HG03159 (cell line): ENCODE measurements at regions not wholly inside any gene's neighbourhood (a gene's known extent, or its start where the extent isn't known, plus 50 kb on each side); places are given as distances from the start of the nearest gene placed in this dataset.

ENCODE experiments used
- ATAC-seq: cut with Tn5 transposase; IDR thresholded peaks from one replicate; pipeline ENCODE4 v1.9.1; 2021; ENCODE audit warnings: mild to moderate bottlenecking, moderate library complexity; ENCODE audit not compliant: unreplicated experiment

DNA sequence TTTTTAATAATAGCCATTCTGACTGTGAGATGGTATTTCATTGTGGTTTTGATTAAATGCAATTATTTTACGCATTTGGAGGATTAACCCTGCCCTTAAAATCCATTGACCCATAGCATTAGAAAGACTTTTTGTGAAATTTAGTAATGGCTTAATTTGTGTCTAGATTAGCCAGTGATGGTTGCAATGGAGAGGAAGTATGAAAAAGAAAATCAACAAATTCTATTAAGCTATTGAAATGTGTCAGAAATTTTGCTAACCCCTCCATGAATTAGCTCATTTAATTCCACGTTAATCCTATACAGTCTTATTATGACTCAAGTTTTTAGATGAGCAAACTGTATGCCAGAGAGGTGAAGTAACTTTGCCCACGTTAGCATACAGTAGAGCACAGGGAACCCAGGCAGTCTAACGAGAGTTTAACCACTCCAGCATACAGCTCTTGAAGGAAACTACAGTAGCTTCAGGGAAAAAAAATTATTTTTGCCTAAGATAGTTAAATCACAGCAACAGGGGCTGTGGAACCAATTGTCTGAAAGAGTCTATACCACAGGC, 158.2 kb upstream of the PPP2R2B start:
- no peak for ATAC-seq

- ATAC-seq = no peak
Observed at GRCh38 chr5:147037515-147038205, 159.1 kb upstream of the PPP2R2B start.

GRCh38 chr5:147040856-147041255, 162.3 kb upstream of the PPP2R2B start:
- ATAC-seq = no peak

DNA sequence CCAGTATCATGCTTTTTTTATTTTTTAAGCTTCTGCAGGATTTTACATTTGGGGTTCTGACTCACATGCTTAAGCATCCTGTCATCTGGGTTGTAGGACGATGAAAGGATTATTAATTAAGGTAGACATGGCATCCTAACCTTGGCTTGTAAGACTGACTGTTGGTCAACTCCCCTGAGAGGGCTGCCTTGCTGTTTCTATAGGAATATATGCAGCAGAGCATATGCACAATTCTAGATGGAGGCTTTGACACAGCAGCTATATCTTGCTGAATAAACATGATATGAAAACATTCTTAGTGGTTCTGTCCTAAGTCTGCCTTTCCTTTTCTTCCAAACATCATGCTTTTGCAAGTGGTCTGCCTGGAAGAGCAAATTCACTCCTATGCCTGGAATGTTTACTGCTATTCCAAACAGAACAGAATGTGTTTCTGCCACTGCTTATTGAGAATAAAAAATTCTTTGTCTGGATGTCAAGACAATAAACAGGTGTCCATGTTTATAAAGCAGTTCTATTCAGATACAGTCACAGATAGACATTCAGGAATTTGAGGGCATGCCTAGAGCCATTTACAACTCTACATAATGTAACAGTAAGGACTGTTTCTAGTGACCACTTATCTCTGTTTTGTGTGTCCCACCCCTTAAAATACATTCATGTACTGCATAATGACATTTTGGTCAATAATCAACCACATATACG, 166.2 kb upstream of the PPP2R2B start:
- no peak for ATAC-seq

DNA sequence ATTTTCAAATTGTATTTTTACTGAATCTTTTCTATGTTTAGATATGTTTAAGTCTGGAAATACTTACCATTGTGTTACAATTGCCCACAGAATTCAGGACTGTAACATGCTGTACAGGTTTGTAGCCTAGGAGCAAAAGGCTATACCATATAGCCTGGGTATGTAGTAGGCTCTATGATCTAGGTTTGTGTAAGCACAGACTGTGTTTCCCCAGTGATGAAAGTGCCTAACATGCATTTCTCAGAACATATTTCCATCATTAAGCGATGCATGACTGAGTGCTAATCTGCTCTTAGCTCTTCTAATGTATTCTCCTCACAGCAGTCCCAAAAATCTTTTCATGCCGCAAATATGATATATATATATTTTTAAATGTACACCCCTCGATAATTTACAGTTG, 166.7 kb upstream of the PPP2R2B start:
- ATAC-seq = no peak

GRCh38 chr5:147046281-147046680, 167.7 kb upstream of the PPP2R2B start:
- no peak for ATAC-seq

GRCh38 chr5:147046894-147047293, 168.3 kb upstream of the PPP2R2B start:
- no peak for ATAC-seq

DNA sequence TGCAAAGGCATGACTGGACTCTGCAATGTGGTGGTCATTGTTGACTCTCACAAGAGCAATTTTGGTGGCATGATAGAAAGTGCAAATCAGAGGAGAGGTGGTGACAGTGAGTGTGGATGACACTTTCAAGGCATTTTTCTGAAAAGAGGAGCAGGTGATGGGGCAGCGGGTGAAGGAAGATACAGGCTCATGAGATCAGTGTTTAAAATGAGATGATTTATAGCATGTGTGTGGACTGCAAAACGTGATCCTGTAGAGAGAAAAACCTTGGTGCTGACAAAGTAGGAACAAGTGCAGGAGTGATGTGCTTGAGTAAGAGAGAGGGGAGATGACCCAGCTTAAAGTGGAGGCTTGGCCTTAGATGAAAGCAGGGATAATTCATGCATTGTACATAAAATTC, 171.2 kb upstream of the PPP2R2B start:
- ATAC-seq = no peak

- ATAC-seq = no peak
Observed at GRCh38 chr5:147050172-147050571, 171.6 kb upstream of the PPP2R2B start.

DNA sequence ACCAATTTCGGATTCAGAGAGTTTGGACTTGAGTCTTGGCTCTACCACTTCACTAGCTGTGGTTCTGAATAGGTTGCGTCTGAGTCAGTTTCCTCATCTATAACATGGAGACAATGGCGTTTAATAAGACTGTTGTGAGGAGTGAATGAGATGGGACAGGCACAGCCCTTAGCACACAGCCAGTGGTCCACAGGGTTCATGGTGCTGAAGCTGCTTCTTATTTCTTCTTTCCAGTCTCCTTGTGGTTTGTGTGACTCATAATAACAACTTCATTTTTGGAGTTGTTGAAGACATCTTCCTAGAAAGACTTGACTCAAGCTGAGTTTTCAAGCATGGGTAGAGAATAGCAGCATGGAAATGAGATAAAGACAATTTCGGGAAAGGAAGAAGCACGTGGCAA, 172.6 kb upstream of the PPP2R2B start:
- no peak for ATAC-seq

GRCh38 chr5:147052519-147052918, 174.0 kb upstream of the PPP2R2B start:
- no peak for ATAC-seq

DNA sequence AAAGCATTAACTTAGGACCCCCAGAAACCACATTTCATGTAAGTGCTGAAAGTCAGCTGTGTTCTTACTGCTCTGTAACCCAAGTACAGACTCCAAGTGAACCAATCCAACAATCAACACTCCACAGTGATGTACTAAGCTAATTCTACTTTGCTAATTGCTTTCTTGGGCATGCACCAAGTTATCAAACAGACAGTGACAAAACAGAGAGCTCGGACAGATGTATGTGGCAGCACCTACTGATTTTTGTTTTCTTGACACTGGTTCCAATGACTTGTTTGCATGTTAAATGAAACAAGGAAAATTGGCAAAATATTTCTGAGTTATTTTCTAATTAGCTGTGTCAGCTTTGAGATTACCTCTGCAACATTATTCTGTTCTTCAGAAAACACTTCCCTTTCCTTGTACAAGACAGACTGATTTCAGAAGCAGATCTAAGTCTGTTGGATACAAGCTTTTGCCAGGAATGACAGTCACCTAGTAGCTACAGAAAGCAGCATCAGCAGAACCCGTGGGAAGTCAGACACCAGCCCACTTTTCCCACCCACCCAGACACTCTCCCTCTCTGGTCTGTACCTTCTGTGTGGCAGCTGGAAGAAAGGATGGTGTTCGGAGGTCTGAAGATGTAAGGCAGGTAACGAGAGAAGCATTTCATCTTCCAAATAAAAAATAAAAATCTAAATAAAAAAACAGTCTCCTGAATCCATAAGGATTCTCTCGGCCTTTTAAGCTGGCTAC, 176.7 kb upstream of the PPP2R2B start:
- ATAC-seq = no peak

GRCh38 chr5:147055850-147056566, 177.5 kb upstream of the PPP2R2B start:
- ATAC-seq = no peak

- no peak for ATAC-seq
Observed at GRCh38 chr5:147057051-147057450, 177.8 kb upstream of the STK32A start.

DNA sequence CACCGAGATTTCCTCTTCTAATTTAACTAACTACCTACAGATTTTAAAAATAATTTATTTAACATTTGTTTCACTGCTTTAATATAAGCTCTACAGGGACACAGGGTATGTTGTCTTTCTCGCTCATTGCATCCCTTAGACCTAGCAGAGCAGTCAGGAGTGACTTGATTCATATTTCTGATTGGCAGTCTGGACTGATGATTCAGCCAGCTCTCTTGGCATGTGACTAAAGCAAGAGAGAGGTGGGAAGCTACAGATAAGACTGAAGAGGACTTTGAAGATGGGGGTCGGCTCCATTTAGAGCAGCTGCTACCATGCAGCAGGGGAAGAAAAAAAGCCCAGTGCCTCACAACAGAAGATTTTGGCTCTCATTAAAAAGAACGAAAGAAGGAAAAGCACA, 173.4 kb upstream of the STK32A start:
- no peak for ATAC-seq

DNA sequence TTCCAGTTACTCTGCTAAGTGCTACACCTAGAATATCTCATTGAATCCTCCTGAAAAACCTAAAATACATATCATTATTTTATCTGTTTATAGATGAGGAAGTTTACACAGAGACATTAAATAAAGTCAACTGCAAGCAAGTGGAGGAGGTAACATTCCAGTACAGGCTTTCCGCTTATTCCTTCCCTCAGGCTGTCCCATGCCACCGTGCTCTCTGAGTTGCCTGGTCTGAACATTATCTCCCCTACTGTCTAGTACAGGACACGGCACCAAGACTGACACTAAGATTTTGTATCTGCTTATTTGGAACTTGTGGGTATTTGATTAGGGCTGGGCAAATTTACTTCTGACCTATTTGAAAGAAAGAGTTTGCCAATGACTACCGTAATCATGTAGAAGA, 172.4 kb upstream of the STK32A start:
- ATAC-seq = no peak

DNA sequence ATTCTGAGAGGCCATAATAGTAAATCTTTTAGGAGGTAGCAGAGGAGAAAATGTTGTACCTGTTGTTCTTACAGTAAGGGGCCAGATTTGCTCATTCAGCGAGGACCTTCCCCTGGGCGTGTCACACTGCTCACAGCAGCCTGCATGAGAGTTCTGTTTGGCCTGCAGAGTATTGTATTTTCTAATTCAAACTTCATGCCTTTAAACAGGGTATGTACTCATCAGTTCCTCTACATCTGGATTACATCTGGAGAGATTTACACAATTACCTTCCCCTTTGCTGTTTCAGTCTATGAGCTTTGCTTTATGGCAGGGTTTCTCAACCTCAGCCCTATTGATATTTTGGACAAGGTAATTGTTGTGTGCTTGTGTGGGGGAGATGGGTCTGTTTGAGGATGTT, 170.9 kb upstream of the STK32A start:
- no peak for ATAC-seq

GRCh38 chr5:147065071-147065470, 169.8 kb upstream of the STK32A start:
- ATAC-seq = peak; percentile 54

GRCh38 chr5:147068998-147069397, 165.8 kb upstream of the STK32A start:
- ATAC-seq = no peak

DNA sequence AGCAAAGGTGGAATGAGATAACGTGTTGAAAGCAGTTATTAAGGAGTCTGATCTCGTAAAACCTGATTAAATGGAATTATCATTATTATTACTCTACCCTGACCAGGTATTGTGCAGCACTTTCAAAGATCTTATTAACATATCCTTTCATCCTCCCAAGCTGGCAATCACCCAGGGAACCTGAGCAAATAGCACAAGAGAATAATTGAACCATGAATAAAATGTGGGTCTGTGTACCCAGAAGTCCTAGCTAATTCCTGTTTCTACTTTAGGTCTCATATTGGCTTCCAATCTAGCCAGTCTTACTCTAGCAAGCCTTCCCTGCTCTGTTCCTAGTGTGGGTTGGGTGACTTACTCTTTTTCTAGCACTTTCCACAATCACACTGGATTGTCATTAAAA, 162.2 kb upstream of the STK32A start:
- no peak for ATAC-seq

DNA sequence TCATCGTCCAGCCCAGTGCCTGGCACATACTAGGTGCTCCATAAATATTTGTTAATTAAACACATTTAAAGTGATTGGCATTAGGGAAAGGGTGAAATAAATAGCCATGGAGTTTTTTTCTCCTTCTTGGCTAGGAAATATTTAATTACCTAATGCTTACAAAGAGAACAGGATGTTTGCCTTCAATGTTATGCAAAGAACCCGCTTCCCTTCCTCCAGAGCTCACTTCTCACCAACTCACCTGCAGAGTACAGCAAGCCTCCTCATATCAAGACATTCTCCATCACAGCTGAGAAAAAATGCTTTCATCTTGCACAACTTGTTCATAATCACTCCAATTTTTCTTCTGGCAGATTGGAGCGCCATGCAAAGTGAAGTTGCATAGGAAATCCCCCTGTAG, 161.7 kb upstream of the STK32A start:
- ATAC-seq = no peak
